Activated CD4-positive, alpha-beta memory T cell treated with anti-CD3 and anti-CD28 coated beads for 36 hours (primary cell): ENCODE measurements at regions not wholly inside any gene's neighbourhood (a gene's known extent, or its start where the extent isn't known, plus 50 kb on each side); places are given as distances from the start of the nearest gene placed in this dataset.
A peak's percentile ranks its signal among the peaks of the same experiment; 100 is the strongest.

Source experiments
- CTCF ChIA-PET: fragments of 350-600 bp; sonication (Branson Sonifier 250); formaldehyde crosslinking; loops from one replicate; lab custom pipeline; 2021; ENCODE audit warnings: antibody characterized with exemption, inconsistent platforms; lab: Charles Lee
- POLR2A ChIA-PET: fragments of 350-600 bp; sonication (Branson Sonifier 250); formaldehyde crosslinking; loops from one replicate; lab custom pipeline; 2021; ENCODE audit warnings: antibody characterized with exemption; lab: Charles Lee
- DNase-seq: peaks from one replicate; pipeline ENCODE4 v3.0.0-alpha.2; 2020
- H3K27ac Mint-ChIP-seq: one replicate; pipeline ENCODE4 v1.8.0; 2021; ENCODE audit warnings: mixed read lengths
- H3K27me3 Mint-ChIP-seq: one replicate; pipeline ENCODE4 v1.8.0; 2021; ENCODE audit warnings: mixed read lengths
- H3K36me3 Mint-ChIP-seq: one replicate; pipeline ENCODE4 v1.8.0; 2021; ENCODE audit warnings: mixed read lengths
- H3K4me1 Mint-ChIP-seq: one replicate; pipeline ENCODE4 v1.8.0; 2021; ENCODE audit warnings: low read depth, mixed read lengths
- H3K4me3 Mint-ChIP-seq: one replicate; pipeline ENCODE4 v1.8.0; 2021; ENCODE audit warnings: mild to moderate bottlenecking, mixed read lengths
- H3K9me3 Mint-ChIP-seq: one replicate; pipeline ENCODE4 v1.8.0; 2021; ENCODE audit warnings: mixed read lengths
- intact Hi-C: fragments of 100-400 bp; cut with micrococcal nuclease; formaldehyde crosslinking; loops from one replicate; pipeline ENCODE4 v1.15.1; 2023

DNA sequence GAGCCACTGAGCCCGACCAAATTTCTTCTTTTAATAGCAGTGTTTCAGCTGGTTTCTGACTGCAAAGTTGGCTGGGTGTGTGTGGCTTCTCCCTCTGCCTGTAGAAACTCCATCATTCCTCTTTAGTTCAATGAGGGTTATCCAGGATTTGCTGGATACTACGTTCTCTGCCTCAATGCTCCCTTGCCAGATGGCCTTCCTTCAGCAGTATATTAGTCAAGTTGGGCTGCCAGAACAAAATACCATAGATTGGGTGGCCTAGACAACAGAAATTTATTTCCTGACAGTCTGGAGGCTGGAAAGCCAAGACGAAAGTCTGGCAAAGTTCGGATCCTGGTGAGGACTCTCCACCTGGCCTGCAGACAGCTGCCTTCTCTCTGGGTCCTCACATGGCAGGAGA, 103.7 kb downstream of the NOG start:
- intact Hi-C loops = no loop called here
- no peak overlapping the region for H3K27ac Mint-ChIP-seq
- DNase-seq = no peak
- no peaks in the 10 kb centered on the region for H3K9me3 Mint-ChIP-seq
- H3K4me1 Mint-ChIP-seq = no peaks in the 10 kb centered on the region
- H3K4me3 Mint-ChIP-seq = no peak overlapping the region
- POLR2A ChIA-PET = no interaction called here
- H3K36me3 Mint-ChIP-seq = no peaks in the 10 kb centered on the region
- CTCF ChIA-PET = interaction anchor here (0.7 to 2.0 kb wide), 3 partner anchors 18 to 104 kb away, joined by 4 to 7 read pairs (median 5); partner anchors contain the start of gene NOG
- no peaks in the 10 kb centered on the region for H3K27me3 Mint-ChIP-seq

DNA sequence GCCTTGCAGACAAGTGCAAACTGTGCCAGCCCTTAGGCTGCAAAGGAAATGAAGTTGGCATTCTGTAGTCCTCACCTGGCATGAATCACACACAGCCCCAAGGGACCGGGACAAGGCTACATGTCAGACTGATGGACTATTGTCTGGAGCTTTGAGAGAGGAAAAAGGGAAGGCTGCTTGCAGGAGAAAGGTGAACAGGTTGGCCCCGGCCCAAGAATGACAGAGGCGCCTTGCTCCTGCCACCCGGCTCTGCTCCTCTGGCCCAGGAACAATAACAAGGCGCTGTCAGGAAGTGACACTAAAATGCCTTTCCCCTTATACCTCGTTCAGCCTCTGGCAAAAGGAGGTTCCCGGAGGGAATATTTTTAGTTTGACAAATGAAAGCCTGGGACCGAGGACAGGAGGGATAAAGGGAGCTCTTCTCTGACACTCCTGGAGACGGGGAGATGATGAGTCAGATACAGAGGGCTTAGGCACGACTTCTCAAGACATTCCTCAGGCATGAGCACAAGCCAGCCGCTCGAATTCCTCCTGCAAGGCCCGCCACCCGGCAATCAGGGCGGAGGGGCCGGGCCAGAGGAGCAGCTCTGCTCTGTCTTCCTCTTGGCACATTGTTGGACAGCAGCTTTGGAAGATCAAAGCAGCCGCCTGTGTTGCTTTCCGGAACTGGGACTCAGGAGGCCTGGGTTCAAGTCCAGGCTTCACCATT, 105.8 kb downstream of the NOG start:
- Mint-ChIP-seq H3K27me3 (peaks cover 2% of the 10 kb centered on the region), H3K9me3 (no peaks in the 10 kb centered on the region), H3K4me3 (no peak overlapping the region), H3K27ac (no peak overlapping the region), H3K4me1 (no peaks in the 10 kb centered on the region), H3K36me3 (no peaks in the 10 kb centered on the region)
- intact Hi-C loops = no loop called here
- ChIA-PET CTCF (no interaction called here), POLR2A (no interaction called here)
- no peak for DNase-seq

DNA sequence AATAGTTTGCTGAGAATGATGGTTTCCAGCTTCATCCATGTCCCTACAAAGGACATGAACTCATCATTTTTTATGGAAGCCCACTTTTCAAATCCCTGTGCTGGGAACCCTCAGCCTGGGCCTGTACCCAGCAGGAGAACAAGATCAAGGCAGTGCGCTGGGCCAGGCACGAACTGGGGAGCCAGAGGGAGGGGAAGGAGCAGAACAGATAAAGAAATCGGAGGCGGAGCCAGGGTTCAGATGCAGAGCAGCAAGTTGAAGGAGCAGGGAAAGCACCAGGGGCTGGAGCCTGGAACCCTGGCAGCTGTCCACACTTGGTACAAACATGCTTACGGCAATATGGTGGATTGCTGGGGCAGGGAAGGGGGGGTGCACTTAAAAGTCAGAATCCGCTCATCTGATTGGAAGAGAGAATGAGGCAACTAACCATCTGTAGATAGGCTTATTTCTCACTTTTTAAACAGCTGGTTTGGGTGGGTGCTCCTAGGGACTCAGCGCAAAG, 107.5 kb downstream of the NOG start:
- DNase-seq = no peak
- POLR2A ChIA-PET = no interaction called here
- no peaks in the 10 kb centered on the region for H3K9me3 Mint-ChIP-seq
- H3K4me3 Mint-ChIP-seq = no peak overlapping the region
- no peaks in the 10 kb centered on the region for H3K4me1 Mint-ChIP-seq
- intact Hi-C loops = no loop called here
- H3K27ac Mint-ChIP-seq = no peak overlapping the region
- no peaks in the 10 kb centered on the region for H3K36me3 Mint-ChIP-seq
- CTCF ChIA-PET = interaction anchor here (0.9 kb wide), 1 partner anchor 15 kb away, joined by 3 read pairs; no protein-coding TSS in a partner anchor
- peaks cover 3% of the 10 kb centered on the region for H3K27me3 Mint-ChIP-seq

DNA sequence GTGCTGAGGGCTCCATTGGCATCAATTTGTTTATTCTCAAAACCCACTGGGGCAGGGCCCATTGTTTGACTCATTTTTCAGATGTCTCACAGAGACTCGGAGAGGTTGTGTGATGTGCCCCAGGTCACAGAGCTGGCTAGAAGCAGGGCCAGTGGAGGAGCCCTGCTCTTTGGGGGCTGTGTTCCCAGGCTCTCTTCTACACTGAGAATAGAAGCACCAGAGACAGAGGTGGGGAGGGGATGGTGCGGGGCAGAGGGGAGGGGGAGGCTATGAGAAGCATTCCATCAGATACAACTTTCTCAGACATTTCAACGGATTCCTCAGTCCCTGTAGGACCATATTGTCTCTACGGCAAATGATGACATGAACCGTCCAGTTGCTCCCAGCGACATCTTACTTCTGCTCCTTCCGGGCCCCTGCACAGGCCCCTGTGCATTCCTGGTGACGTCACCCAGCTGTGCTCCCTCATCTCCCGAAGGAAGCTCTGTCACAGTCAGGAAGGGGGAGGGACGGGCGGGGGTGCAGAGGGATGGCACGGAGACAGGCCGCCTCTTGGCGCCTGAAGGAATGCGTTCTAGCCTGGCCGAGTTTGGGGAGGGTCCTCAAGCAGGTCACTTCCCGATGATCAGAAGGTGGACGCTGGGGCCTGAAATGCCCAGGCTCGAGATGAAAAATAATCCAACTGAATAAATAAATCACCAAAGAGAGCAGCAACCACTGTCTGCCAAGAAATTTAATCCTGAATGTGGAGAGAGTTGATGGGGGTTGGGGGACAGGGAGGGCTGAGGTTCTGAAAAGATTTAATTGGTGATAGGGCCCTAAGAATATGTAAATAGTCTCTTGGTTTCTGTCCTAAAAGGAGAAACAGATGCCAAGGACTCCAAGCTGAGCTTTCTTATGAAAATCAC, 114.1 kb downstream of the NOG start:
- H3K4me1 Mint-ChIP-seq = no peaks in the 10 kb centered on the region
- CTCF ChIA-PET = interaction anchor here (1.6 kb wide), 1 partner anchor 8 kb away, joined by 7 read pairs; no protein-coding TSS in a partner anchor
- peaks cover 6% of the 10 kb centered on the region for H3K9me3 Mint-ChIP-seq
- intact Hi-C loops = no loop called here
- POLR2A ChIA-PET = no interaction called here
- no peaks in the 10 kb centered on the region for H3K36me3 Mint-ChIP-seq
- no peak overlapping the region for H3K27ac Mint-ChIP-seq
- no peak for DNase-seq
- no peak overlapping the region for H3K4me3 Mint-ChIP-seq
- peaks cover 3% of the 10 kb centered on the region for H3K27me3 Mint-ChIP-seq

DNA sequence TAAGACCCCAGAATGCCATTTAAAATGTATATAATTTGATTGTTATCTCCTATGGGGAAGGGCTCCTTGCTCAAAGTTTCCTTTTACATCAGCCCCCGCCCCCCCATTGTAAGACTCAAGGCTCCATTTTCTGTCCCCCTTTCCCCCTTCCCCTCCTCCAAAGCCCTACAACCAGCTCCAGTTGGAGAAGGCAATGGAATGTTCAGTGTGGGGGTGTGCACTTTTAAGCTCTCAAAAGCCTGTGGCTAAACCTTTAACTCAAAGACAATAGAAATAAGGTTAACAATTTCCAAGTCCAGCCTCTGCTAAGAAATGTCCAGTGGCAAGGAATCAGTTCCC, 114.7 kb downstream of the NOG start:
- ChIA-PET POLR2A (no interaction called here), CTCF (interaction anchor here (1.4 kb wide), 1 partner anchor 208 kb away, joined by 3 read pairs; no protein-coding TSS in a partner anchor)
- peaks cover 6% of the 10 kb centered on the region for H3K9me3 Mint-ChIP-seq
- DNase-seq = no peak
- peaks cover 3% of the 10 kb centered on the region for H3K27me3 Mint-ChIP-seq
- intact Hi-C loops = no loop called here
- no peak overlapping the region for H3K27ac Mint-ChIP-seq
- no peaks in the 10 kb centered on the region for H3K4me1 Mint-ChIP-seq
- H3K4me3 Mint-ChIP-seq = no peak overlapping the region
- H3K36me3 Mint-ChIP-seq = no peaks in the 10 kb centered on the region

DNA sequence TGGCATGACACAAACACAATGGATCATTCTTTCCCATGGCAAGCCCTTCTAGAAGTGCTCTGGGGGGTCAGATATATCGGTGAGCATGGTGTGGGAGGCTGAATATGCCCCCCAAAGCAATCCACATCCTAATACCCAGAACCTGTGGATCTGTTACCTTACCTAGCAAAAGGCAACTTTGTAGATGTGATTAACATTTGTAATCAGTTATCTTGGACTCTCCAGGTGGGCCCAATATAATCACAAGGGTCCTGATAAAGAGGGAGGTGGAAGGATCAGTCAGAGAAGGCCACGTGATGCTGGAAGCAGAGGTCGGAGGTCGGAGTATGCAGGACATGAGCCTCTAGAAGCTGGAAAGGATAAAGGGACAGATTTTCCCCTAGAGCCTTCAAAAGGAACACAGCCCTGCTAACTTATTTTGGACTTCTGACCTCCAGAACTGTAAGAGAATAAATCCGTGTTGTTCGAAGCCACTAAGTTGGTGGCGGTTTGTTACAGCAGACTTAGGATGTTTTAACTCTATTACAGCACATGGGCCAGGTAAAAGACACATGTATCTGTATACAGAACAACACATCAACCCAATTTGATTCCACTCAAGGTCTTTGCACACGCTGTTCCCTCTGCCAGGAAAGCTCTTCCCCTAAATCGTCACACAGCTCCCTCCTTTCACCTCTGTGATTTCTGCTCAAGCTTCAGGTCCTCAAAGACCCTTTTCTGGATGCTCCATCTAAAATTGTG, 115.3 kb downstream of the NOG start:
- Mint-ChIP-seq H3K27me3 (peaks cover 2% of the 10 kb centered on the region), H3K9me3 (peaks cover 6% of the 10 kb centered on the region), H3K27ac (no peak overlapping the region), H3K36me3 (no peaks in the 10 kb centered on the region), H3K4me3 (no peak overlapping the region), H3K4me1 (no peaks in the 10 kb centered on the region)
- ChIA-PET CTCF (interaction anchor here (1.4 kb wide), 1 partner anchor 209 kb away, joined by 3 read pairs; no protein-coding TSS in a partner anchor), POLR2A (no interaction called here)
- DNase-seq = no peak
- intact Hi-C loops = no loop called here

DNA sequence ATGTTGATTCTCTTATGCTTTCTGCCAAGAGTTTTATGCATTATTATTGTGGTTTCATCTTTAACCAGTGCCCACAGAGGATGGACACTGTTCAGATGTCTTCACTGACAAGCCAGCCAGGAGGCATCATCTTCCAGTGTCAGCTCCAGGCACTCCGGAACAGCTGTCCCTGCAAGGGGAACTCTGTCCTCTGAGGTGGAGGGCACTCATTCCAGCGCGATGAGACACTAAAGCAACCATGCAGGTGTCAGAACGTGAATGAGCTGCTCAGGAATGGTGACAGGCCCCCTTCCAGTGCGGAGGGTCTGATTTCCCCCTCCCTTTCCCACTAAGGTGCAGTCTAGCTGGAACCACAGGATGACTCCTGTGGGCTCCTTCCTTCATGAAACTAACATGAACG, 117.5 kb downstream of the NOG start:
- no peak for DNase-seq
- Mint-ChIP-seq H3K9me3 (peaks cover 6% of the 10 kb centered on the region), H3K27me3 (no peaks in the 10 kb centered on the region), H3K36me3 (no peaks in the 10 kb centered on the region), H3K27ac (no peak overlapping the region), H3K4me3 (no peak overlapping the region), H3K4me1 (no peaks in the 10 kb centered on the region)
- intact Hi-C loops = no loop called here
- CTCF ChIA-PET = interaction anchor here (1.5 kb wide), 2 partner anchors 118 to 119 kb away, joined by 4 to 6 read pairs; partner anchors contain the start of gene NOG
- POLR2A ChIA-PET = no interaction called here

DNA sequence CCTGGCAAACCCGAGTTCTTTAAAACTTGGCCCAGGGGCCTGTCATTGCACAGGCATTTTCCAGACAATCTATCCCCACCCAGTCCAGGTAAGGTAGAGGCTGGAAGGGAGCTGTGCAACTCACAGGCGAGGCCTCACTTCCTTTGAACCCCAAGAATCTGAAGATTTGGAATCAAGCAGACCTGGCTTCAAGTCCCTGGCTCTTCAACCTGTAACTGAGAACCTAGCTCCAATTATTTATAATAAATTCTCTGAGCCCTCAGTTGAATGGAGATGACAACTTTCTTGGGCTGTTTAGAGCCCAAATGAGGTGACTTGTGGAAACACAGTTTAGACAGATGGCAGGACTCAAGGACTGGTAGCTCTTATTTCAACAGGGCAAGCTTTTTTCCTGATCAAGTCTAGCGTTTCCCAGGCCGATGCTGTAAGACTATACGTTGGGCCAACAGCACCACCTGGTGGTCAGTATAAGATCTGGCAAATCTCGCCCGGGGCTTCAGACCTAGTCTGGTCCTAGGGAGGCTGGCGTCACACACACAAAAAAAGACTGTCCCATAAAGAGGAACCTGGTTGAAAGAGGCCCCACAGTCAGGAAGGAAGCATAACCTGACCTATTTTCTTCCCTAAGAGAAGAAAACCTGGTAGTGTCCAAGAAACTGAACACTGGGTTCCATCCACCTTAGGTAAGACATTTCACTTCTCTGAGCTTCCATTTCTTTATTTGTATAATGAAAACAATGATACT, 117.9 kb downstream of the C17orf67 start:
- no peaks in the 10 kb centered on the region for H3K36me3 Mint-ChIP-seq
- no peak overlapping the region for H3K4me3 Mint-ChIP-seq
- H3K27me3 Mint-ChIP-seq = peaks cover 5% of the 10 kb centered on the region
- peak; percentile 83 for DNase-seq
- ChIA-PET CTCF (interaction anchor here (0.6 to 5.9 kb wide), 53 partner anchors 9 to 1189 kb away, joined by 3 to 139 read pairs (median 5); partner anchors contain the start of gene NOG), POLR2A (interaction anchor here (1.2 kb wide), 1 partner anchor 122 kb away, joined by 3 read pairs; the partner anchor contains the start of gene NOG)
- no peak overlapping the region for H3K27ac Mint-ChIP-seq
- intact Hi-C loops = loop anchor here (1.0 to 5.0 kb wide), 6 partner anchors 35 to 593 kb away; no protein-coding TSS in a partner anchor
- peaks cover 6% of the 10 kb centered on the region for H3K9me3 Mint-ChIP-seq
- H3K4me1 Mint-ChIP-seq = peaks cover 3% of the 10 kb centered on the region

DNA sequence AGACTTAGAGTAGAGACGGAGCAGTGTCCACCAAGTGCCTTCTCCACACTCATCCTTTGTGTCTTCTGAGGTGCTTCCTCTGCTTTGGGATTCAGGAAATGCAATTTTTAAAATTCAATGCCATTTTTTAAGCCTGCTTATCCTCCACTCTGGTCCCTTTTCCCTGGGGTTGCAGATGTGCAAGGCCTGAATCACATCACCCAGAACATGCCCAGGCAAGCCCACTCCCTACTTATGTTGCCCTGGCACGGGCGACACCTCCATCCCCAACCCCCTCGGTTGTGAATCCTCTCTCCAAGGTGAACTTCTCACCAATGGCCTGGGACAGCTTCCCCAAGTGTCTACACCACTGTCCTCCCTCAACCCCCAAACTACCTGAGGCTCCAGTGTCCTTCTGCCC, 116.2 kb downstream of the C17orf67 start:
- H3K36me3 Mint-ChIP-seq = no peaks in the 10 kb centered on the region
- intact Hi-C loops = loop anchor here (2.0 to 5.0 kb wide), 3 partner anchors 37 to 595 kb away; no protein-coding TSS in a partner anchor
- H3K27ac Mint-ChIP-seq = no peak overlapping the region
- ChIA-PET POLR2A (no interaction called here), CTCF (interaction anchor here (0.6 to 5.9 kb wide), 5 partner anchors 63 to 219 kb away, joined by 3 to 139 read pairs (median 55); partner anchors contain the start of gene NOG)
- H3K27me3 Mint-ChIP-seq = peaks cover 5% of the 10 kb centered on the region
- H3K4me3 Mint-ChIP-seq = no peak overlapping the region
- no peak for DNase-seq
- peaks cover 3% of the 10 kb centered on the region for H3K4me1 Mint-ChIP-seq
- peaks cover under 1% of the 10 kb centered on the region for H3K9me3 Mint-ChIP-seq

DNA sequence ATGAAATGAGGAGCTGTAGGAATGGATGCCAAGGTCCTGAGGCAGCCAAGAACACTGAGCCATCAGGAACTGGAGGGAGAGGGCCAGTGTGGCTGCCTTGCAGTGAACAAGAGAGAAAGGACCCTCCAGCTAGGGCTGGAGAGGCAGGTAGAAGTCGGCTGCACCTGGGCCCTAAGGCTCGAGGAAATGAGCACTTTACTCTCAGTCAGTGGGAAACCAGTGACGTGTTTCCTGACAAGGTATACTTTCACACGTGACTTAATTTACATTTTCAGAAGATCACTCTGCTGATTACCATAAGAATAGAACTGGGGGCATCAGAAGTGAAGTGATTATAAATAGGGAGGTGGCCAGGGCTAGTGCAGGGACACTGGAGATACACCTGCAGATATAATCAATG, 115.2 kb downstream of the C17orf67 start:
- H3K27me3 Mint-ChIP-seq = peaks cover 5% of the 10 kb centered on the region
- no peaks in the 10 kb centered on the region for H3K9me3 Mint-ChIP-seq
- no peaks in the 10 kb centered on the region for H3K36me3 Mint-ChIP-seq
- no peak overlapping the region for H3K4me3 Mint-ChIP-seq
- ChIA-PET POLR2A (no interaction called here), CTCF (interaction anchor here (0.7 to 5.9 kb wide), 2 partner anchors 62 to 219 kb away, joined by 3 to 56 read pairs; no protein-coding TSS in a partner anchor)
- no peak for DNase-seq
- H3K27ac Mint-ChIP-seq = no peak overlapping the region
- intact Hi-C loops = loop anchor here (5.0 kb wide), 2 partner anchors 216 to 596 kb away; no protein-coding TSS in a partner anchor
- peaks cover 3% of the 10 kb centered on the region for H3K4me1 Mint-ChIP-seq

DNA sequence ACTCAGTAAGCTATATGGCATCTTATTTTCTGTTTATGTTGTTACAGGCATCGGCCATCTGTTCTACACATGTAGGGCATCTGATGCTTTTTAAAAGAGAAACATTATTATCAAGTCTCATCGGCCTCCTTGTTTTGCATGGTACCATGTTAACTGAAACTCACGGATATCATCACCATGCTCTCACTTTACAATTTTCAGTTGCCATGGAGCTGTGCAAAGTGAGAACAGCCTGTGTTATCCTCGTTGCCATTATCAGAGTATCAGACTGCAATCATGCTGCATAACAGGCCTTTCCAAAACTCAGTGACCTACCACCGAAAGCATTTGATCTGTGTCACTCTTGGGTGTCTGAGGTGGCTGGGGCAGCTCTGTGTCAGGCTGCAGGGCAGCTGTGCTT, 110.3 kb downstream of the C17orf67 start:
- intact Hi-C loops = no loop called here
- DNase-seq = no peak
- Mint-ChIP-seq H3K27me3 (peaks cover 2% of the 10 kb centered on the region), H3K27ac (no peak overlapping the region), H3K36me3 (no peaks in the 10 kb centered on the region), H3K4me1 (peaks cover under 1% of the 10 kb centered on the region), H3K4me3 (no peak overlapping the region), H3K9me3 (no peaks in the 10 kb centered on the region)
- POLR2A ChIA-PET = no interaction called here
- CTCF ChIA-PET = interaction anchor here (2.0 to 2.1 kb wide), 2 partner anchors 7 to 56 kb away, joined by 8 to 9 read pairs; no protein-coding TSS in a partner anchor
